HT1080 (cell line): ENCODE measurements at regions not wholly inside any gene's neighbourhood (a gene's known extent, or its start where the extent isn't known, plus 50 kb on each side); places are given as distances from the start of the nearest gene placed in this dataset.
"Not testable (repeated sequence)": the region's sequence is repeated elsewhere in the genome, so short reads cannot be mapped to it uniquely, and the experiment has no call there.

Experiments
- DNase-seq: peaks from one replicate; pipeline ENCODE4 v3.0.0-alpha.2; 2015; ENCODE audit warnings: low read depth

DNA sequence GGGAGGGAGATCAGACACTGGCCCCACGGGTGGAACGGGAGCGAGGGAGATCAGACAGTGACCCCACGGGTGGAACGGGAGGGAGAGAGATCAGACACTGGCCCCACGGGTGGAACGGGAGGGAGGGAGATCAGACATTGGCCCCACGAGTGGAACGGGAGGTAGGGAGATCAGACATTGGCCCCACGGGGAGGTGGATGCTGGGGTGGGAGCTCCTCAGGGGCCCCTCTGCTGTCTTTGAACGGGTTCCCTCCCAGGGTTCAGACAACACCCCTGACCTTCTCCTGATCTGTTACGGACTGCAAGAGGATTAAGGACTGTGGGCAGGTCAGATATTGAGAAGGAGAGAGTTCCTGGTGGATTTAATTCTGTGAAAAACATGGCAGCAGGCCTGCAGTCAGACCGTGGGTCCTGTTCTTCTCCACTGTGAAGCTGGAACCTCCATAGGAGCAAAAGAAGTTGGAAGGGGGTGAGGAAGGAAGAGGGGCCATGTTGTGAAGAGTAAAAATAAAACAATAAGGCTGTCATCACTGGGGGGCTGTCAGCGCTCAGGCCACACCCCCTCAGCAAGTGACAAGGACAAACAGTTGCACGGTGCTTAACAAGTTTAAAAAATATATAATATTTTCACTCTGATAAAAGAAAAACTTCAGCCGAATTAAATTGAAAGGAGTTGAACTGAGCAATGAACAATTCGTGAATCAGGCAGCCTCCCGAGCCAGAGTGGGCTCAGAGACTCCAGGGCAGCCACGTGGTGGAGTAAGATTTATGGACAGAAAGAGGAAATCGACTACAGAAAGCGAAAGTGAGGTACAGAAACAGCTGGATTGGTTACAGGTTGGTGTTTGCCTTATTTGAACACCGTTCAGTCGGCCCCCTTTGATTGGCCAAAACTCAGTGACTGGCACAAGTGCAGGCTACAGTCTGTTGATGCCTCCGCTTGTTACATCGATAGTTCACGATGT is 348.7 kb upstream of the TNRC6C start:
- DNase-seq = no peak

DNA sequence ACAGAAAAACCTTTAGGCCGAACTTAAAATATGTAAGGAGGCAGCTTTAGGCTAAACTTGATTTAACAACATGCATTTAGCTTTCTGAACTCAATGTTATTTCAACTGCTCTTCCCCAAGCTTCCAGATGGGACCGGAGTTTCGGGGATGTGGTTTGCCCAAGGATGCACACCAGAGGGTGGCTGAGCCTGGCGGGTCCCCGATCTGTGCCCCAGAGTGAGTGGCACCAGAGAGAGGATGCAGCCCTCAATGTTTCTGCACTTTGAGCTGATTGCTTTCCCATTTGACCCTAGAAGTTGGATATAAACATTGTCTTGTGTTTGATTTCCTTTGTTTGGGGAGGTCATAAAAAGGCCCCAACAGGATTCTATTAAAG is 348.0 kb upstream of the TNRC6C start:
- no peak for DNase-seq

DNA sequence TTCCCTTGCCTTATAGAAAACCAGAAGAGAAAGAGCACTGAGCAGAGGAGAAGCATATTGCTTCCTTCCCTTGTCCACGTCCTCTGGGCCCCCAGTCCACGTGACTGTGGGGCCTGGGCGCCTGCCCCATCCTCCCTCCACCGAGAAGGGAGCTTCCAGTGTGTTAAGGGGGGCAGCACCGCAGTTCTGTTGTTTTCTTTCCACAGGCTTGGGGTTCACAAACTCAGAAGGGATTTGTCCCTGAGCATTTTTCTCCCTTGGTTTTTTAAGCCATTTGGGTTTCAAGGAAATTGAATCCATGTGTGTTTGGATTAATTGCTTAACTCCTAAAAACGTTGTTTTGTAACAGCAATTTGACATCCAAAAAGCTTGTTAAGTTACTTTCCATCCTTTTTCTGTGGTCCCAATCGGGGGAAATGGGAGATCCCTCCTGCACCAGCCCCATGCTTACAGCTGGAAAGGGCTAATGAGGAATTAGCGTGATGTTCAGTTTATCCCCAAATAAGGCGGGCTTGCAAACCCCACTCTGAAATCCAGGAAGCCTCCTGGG is 347.5 kb upstream of the TNRC6C start:
- DNase-seq = no peak

- DNase-seq = no peak
Observed at GRCh38 chr17:77611791-77612502, 346.6 kb upstream of the TNRC6C start.

GRCh38 chr17:77613218-77613617 is 345.3 kb upstream of the TNRC6C start:
- no peak for DNase-seq

DNA sequence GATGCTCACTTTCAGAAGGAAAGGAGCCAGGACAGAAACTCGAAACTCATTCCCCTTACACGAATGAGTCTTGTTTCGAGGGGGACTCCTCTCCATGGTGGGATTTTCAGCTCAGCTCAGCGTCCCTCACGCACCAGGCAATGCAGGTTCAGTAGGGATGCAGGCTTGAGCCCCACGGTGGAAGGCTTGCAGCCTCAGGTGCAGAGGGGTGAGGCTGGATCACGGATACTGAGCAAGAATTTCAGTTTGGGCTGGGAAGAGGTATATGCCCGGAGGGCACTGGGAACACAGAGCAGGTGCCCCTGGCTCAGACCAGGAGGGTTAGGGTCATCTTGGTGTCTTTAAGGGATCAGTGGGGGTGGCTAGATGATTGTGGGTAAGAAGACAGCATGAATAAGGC is 344.9 kb upstream of the TNRC6C start:
- DNase-seq = no peak

GRCh38 chr17:77615703-77616253 is 342.7 kb upstream of the TNRC6C start:
- no peak for DNase-seq

GRCh38 chr17:77616254-77616731 is 342.2 kb upstream of the TNRC6C start:
- DNase-seq = peak; percentile 8

GRCh38 chr17:77617516-77617915 is 341.0 kb upstream of the TNRC6C start:
- DNase-seq = no peak

GRCh38 chr17:77618173-77618572 is 340.3 kb upstream of the TNRC6C start:
- no peak for DNase-seq

GRCh38 chr17:77618731-77619130 is 339.8 kb upstream of the TNRC6C start:
- no peak for DNase-seq

- no peak for DNase-seq
Observed at GRCh38 chr17:77619326-77619725, 339.2 kb upstream of the TNRC6C start.

DNA sequence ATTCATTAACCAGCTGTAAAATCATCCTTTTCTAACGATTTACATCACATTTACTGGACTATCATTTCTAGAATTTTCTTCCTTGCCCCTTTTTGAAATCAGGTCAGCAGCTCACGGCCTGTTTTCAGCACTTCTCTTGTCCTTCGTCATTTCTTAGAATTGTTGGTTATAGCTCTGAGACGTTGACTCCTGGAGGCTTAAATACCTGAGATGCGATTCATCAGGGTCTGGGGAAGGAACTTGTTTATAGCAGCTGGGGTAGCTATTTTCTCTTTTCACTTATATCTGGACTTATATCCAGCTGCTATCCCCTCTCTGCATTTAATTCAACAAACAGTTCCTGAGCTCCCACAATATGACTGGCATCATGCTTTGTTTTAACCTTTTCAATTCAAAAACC is 338.7 kb upstream of the TNRC6C start:
- DNase-seq = no peak

GRCh38 chr17:77620282-77620681 is 338.2 kb upstream of the TNRC6C start:
- no peak for DNase-seq

DNA sequence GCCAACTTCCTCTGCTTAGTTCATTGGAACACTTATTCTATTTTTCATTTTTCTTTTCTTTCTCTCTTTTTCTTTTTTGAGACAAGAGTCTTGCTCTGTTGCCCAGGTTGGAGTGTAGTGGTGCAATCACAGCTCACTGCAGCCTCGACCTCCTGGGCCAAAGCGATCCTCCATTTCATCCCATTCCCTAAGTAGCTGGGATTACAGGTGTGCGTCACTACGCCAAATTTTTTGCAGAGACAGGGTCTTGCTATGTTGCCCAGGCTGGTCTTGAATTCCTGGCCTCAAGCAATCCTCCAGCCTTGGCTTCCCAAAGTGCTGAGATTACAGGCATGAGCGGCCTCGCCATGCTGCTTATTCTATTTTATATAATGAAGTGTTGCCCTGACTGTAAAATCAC is 336.4 kb upstream of the TNRC6C start:
- DNase-seq = not testable (repeated sequence)

DNA sequence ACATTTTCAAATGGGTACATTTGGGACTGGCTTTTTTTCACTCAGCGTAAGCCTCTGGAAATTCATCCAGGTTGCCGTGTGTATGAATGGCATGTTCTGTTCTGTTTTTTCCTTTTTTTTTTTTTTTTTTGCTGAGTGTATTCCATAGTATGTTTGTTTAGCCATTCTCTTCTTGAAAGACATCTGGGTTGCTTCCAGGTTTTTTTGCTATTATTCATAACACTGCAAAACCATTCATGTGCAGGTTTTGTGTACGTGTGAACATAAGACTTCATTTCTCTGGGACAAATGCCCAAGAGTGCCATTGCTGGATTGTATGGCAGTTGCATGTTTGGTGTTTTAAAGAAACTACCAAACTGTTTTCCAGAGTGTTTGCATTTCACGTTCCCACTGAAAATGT is 335.9 kb upstream of the TNRC6C start:
- no peak for DNase-seq

DNA sequence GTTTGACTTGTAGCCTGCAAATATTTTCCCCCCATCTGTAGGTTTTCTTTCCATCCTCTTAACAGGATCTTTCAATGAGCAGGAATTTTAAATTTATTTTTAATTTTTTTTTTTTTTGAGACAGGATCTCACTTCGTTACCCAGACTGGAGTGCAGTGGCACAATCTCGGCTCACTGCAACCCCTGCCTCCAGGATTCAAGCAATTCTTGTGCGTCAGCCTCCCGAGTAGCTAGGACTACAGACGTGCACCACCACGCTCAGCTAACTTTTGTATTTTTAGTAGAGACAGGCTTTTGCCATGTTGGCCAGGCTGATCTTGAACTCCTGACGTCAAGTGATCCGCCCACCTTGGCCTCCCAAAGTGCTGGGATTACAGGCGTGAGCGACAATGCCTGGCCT is 335.2 kb upstream of the TNRC6C start:
- DNase-seq = not testable (repeated sequence)

- no peak for DNase-seq
Observed at GRCh38 chr17:77628035-77628434, 330.5 kb upstream of the TNRC6C start.

DNA sequence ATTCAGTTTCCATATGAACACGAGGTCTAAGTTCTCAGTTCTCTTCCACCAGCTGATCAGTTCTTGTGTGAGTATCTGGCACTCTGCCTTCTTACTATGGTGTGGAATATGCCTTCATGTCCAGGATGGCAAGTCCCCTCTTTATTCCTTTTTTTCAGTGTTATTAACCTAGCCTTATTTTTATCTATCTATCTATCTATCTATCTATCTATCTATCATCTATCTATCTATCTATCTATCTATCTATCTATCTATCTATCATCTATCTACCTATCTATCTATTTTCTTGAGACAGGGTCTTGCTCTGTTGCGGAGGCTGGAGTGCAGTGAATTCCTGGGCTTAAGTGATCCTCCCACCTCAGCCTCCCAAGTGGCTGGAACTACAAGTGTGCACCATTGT is 329.2 kb upstream of the TNRC6C start:
- not testable (repeated sequence) for DNase-seq

DNA sequence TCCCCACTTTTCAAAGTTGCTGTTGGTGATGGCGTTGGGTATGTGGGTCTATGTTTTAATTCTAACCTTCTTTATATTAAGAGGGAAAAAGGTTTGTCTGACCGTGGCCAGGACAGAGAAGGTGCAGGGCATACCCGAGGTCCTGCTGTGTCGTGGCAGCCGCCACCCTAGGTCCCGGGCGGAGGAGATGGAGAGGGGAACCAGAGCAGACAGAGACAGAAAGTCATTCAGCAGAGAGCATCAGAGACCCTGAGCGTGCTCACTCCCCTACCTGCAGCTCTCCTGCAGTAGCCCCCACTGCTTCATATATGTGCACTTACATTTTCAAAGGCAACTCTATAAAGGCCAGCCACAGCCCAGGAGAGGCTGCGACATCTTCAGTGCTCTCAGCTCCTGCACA is 327.2 kb upstream of the TNRC6C start:
- DNase-seq = no peak

DNA sequence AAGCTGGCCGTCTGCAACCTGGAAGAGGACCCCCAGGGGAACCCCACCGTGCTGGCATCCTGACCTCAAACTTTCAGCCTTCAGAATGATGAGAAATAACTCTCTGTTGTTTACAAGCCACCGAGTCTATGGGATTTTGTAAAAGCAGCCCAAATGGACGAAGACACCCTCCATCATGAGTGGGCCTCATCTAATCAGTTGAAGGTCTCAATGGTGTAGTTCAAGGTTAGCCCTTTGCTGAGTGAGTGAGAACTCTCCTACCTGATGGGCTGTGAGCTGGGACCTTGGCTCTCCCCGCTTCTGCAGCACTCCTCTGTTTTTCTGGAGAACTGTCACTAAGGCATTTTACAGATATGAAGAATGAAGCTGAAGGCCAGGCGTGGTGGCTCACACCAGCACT is 325.9 kb upstream of the TNRC6C start:
- no peak for DNase-seq

DNA sequence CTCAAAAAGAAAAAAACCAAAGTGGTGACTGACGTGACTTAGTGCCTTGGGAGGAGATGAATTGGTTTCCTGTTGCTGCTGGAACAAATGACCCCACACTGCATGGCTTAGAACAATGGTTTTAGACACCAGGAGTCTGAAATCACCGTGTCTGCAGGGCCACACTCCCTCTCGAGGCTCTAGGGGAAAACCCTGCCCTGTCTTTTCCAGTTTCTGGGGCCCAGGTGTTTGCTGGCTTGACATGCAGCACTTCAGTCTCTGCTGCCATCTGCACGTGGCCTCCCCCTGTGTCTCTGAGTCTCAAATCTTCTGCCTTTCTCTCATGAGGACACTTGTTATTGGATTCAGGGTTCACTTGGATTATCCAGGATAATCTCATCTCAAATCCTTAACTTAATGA is 323.8 kb upstream of the TNRC6C start:
- no peak for DNase-seq
